GM10248 (cell line): ENCODE measurements at regions not wholly inside any gene's neighbourhood (a gene's known extent, or its start where the extent isn't known, plus 50 kb on each side); places are given as distances from the start of the nearest gene placed in this dataset.
"Not testable (repeated sequence)": the region's sequence is repeated elsewhere in the genome, so short reads cannot be mapped to it uniquely, and the experiment has no call there.

ENCODE experiments used
- CTCF ChIA-PET: fragments of 300-600 bp; sonication (Branson Sonifier 250); formaldehyde crosslinking; extraction: SDS; loops from one replicate; lab custom pipeline; 2021; ENCODE audit warnings: antibody characterized with exemption; lab: Yijun Ruan, JAX
- POLR2A ChIA-PET: fragments of 350-650 bp; sonication (Branson Sonifier 250); formaldehyde crosslinking; extraction: SDS; loops from one replicate; lab custom pipeline; 2020; ENCODE audit warnings: antibody characterized with exemption; lab: Yijun Ruan, JAX
- DNase-seq: peaks from one replicate; pipeline ENCODE4 v3.0.0; 2012; ENCODE audit errors: extremely low spot score
- TF ChIP-seq, protein P1 (sequence below): IDR thresholded peaks from 2 replicates; pipeline ENCODE4 v1.5.1; 2012; ENCODE audit warnings: mild to moderate bottlenecking, low read depth; ENCODE audit errors: extremely low read depth, missing control alignments, control extremely low read depth

DNA sequence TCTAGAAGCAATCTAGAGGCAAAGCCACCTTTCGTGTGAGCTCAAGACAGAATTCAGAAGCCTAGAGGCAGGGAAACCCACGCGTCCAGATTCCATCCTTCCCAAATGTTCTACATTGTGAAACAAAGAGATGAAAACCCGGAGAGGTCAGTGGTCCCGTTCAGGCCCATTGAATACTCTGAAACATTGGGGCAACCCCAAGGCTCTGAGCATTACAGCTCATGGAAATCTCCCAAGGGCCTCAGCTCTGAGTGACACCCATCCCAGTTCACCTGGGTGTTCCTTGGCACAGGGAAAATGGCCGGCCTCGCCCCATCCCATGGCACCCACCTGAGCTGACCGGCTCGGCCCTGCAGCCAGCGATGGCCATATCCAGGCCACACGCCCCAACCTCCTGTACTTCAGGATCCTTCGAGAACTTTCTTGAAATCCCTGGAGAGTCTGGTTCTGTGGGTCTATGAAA is 128.6 kb upstream of the FGF3 start:
- TF ChIP-seq, protein P1, sequence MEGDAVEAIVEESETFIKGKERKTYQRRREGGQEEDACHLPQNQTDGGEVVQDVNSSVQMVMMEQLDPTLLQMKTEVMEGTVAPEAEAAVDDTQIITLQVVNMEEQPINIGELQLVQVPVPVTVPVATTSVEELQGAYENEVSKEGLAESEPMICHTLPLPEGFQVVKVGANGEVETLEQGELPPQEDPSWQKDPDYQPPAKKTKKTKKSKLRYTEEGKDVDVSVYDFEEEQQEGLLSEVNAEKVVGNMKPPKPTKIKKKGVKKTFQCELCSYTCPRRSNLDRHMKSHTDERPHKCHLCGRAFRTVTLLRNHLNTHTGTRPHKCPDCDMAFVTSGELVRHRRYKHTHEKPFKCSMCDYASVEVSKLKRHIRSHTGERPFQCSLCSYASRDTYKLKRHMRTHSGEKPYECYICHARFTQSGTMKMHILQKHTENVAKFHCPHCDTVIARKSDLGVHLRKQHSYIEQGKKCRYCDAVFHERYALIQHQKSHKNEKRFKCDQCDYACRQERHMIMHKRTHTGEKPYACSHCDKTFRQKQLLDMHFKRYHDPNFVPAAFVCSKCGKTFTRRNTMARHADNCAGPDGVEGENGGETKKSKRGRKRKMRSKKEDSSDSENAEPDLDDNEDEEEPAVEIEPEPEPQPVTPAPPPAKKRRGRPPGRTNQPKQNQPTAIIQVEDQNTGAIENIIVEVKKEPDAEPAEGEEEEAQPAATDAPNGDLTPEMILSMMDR = no peak
- POLR2A ChIA-PET = no interaction called here
- DNase-seq = no peak
- CTCF ChIA-PET = interaction anchor here (1.1 kb wide), 1 partner anchor 248 kb away, joined by 3 read pairs; no protein-coding TSS in a partner anchor

DNA sequence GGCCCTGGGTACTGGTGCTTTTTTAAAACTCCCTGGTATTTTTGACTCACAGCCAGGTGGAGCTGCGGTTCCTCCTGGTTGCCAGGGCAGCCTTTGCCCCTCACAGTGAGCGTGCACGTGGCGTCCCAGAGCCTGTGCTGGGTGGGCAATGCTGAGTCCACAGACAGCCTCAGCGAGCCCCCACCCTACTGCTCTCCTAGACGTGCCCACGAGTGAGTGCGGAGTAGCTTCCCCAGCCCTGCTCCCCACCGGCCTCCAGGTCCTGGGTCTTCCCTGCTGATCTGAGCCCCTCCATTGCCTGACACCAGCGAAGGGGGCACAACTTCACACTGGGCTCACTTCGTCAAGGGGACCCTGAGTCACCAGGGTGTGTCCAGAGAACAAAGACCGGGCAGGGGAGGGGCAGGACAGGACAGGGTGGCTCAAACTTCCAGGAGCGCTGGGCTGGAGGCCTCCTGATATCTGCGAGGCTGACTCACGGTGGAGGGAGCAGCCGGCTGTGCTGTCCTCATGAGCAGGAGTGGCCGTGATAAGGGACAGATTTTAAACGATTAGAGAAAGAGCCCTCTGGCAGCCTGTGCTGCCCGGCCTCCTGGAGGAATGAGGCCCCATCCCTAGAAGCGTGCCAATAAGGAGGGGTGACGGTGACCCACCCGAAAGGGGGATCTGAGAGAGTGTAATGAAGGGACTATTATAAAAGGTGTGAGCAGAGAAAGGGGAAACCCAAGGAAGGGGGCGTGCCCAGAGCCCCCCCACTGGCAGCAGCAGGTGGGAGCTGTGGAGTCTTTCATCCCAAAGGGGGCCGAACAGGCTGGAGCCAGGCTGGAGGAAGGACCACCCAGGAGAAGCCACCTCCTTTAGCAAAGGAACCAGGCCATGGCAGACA is 129.3 kb upstream of the FGF3 start:
- no peak for DNase-seq
- POLR2A ChIA-PET = no interaction called here

DNA sequence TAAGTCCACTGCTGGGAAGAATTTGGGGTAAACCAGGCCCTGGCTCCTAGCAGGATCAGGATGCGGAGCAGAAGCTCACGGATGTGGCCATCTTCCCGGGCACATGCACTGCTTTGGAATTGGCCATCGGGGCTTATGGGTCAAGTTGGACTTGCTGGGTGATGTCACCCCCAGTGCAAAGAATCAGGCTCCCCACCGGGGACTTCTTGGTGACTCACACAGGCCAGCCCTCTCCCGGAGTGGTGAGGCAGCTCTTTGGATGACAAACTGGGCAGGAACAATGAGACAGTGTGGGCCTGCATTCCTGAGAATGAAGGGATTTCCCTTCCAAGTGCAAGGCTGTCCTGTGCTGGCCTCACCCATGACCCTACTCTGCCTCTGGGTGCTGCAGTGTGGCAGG is 128.8 kb upstream of the ANO1 start:
- DNase-seq = no peak
- CTCF ChIA-PET = no interaction called here
- POLR2A ChIA-PET = no interaction called here
- TF ChIP-seq, protein P1 = no peak

More for the DNA sequence above, 129.3 kb upstream of the FGF3 start:
- CTCF ChIA-PET = interaction anchor here (1.1 kb wide), 1 partner anchor 248 kb away, joined by 3 read pairs; no protein-coding TSS in a partner anchor
- TF ChIP-seq, protein P1 = no peak

DNA sequence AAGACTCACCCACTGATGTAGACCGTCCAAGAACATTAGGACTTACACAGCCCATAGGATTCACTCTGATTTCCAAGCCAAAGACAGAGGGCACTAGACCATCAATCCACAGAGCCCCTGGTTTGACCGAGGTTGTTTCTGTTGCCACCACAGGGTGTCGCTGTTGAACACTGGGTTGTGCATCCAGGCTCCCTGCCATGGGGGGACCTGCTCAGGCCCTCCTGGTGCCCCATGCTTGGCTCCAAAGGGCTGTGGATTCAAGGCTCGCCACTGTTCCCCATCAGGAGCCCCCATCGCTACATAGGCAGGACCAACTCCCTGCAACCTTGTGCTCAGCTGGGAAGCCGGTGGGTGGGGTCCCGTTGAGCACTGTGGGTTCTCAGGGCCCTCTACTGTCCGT is 128.0 kb upstream of the ANO1 start:
- TF ChIP-seq, protein P1 = peak; percentile 7
- peak; percentile 49 for DNase-seq
- ChIA-PET POLR2A (no interaction called here), CTCF (interaction anchor here (0.8 kb wide), 1 partner anchor 9 kb away, joined by 3 read pairs; no protein-coding TSS in a partner anchor)

DNA sequence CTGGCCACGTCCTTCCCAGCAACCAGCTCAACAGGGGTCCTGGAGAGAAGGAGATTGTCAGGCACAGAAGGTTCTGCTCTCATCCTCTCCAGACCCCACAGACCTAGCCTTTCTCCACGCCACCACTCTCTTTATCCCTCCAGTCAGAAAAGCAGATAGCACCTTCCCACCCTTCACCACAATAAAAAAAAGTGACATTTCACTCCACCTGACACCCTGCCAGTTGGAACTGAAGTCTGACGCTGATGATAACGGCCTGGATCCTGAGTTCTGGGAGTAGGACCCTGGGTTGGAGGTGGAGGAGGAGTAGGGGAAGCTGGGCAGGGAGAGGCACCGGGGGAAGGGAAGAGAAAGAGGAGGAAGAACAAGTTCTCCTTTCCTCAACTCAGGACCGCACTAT is 127.5 kb upstream of the ANO1 start:
- no peak for DNase-seq
- CTCF ChIA-PET = interaction anchor here (0.8 kb wide), 1 partner anchor 8 kb away, joined by 3 read pairs; no protein-coding TSS in a partner anchor
- TF ChIP-seq, protein P1 = no peak
- POLR2A ChIA-PET = no interaction called here

DNA sequence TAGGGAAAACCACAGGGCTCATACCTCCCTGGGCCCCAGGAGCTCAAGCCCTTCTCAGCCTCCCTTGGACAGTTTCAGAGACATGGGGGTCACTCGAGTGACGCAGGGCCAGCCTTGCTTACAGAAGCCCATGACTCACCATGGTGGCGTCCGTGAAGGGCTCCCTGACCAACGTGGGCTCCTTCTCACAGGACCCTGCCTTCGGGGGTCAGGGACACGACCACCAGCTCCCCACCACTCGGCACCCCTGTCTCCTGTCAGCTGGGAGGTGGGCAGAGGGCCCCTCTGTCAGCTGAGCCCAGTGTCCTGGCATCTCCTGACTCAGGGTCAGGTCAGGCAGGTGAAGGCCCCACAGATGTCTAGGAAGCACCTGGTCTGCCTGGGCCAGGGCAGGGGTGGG is 126.3 kb upstream of the ANO1 start:
- CTCF ChIA-PET = interaction anchor here (0.9 to 1.4 kb wide), 2 partner anchors 14 to 244 kb away, joined by 3 read pairs; no protein-coding TSS in a partner anchor
- TF ChIP-seq, protein P1 = no peak
- POLR2A ChIA-PET = no interaction called here
- DNase-seq = no peak

DNA sequence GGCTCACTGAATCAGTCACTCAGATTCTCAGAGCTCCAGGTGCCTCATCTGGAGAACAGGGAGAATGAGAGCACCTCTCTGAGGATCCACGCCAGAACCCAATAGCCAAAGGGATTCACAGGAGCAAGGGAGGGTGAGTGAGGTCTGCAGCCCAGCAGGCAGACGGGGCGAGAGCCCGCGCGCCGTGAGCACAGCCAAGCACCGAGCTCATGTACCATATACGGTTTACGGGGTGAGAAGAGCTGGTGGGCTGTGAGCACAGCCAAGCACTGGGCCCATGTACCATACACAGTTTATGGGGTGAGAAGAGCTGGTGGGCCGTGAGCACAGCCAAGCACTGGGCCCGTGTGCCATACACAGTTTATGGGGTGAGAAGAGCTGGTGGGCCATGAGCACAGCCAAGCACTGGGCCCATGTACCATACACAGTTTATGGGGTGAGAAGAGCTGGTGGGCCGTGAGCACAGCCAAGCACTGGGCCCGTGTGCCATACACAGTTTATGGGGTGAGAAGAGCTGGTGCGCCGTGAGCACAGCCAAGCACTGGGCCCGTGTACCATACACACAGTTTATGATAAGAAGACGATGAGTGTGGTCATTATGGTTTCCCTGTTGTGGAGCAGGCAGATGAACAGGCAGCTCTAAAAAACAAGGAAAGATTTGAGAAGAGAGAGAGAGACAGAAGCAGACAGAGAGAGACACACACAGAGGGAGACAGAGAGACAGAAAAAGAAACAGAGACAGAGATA is 125.7 kb upstream of the ANO1 start:
- POLR2A ChIA-PET, DNase-seq: not testable (repeated sequence)
- CTCF ChIA-PET = interaction anchor here (0.9 to 1.4 kb wide), 2 partner anchors 14 to 243 kb away, joined by 3 read pairs; no protein-coding TSS in a partner anchor
